HG02852 (cell line): ENCODE measurements at regions not wholly inside any gene's neighbourhood (a gene's known extent, or its start where the extent isn't known, plus 50 kb on each side); places are given as distances from the start of the nearest gene placed in this dataset.

Experiments
- ATAC-seq: cut with Tn5 transposase; IDR thresholded peaks from one replicate; pipeline ENCODE4 v1.9.1; 2021; ENCODE audit warnings: mild to moderate bottlenecking, moderate library complexity; ENCODE audit not compliant: unreplicated experiment

- no peak for ATAC-seq
These were observed 498.5 kb upstream of the TYRP1 start for GRCh38 chr9:12194731-12195130.

- no peak for ATAC-seq
These were observed 497.7 kb upstream of the TYRP1 start for GRCh38 chr9:12195456-12195855.

- ATAC-seq, result no peak
These were observed 488.7 kb upstream of the TYRP1 start for GRCh38 chr9:12204512-12204911.

- no peak for ATAC-seq
These were observed 480.3 kb upstream of the TYRP1 start for GRCh38 chr9:12212860-12213259.

- no peak for ATAC-seq
These were observed 471.7 kb upstream of the TYRP1 start for GRCh38 chr9:12221470-12221869.

- no peak for ATAC-seq
These were observed 468.7 kb upstream of the TYRP1 start for GRCh38 chr9:12224449-12224848.

GRCh38 chr9:12230708-12231107 is 462.5 kb upstream of the TYRP1 start:
- ATAC-seq, result no peak

GRCh38 chr9:12231832-12232231 is 461.4 kb upstream of the TYRP1 start:
- no peak for ATAC-seq

- ATAC-seq, result no peak
These were observed 460.3 kb upstream of the TYRP1 start for GRCh38 chr9:12232836-12233235.

- no peak for ATAC-seq
These were observed 439.2 kb upstream of the TYRP1 start for GRCh38 chr9:12253941-12254340.

- no peak for ATAC-seq
These were observed 426.4 kb upstream of the TYRP1 start for GRCh38 chr9:12266758-12267157.

GRCh38 chr9:12271421-12271891 is 421.7 kb upstream of the TYRP1 start:
- ATAC-seq, result no peak

GRCh38 chr9:12272471-12273120 is 420.6 kb upstream of the TYRP1 start:
- no peak for ATAC-seq

GRCh38 chr9:12274577-12274976 is 418.6 kb upstream of the TYRP1 start:
- no peak for ATAC-seq

GRCh38 chr9:12276505-12276904 is 416.7 kb upstream of the TYRP1 start:
- no peak for ATAC-seq

- ATAC-seq, result no peak
These were observed 403.5 kb upstream of the TYRP1 start for GRCh38 chr9:12289711-12290110.

- ATAC-seq, result no peak
These were observed 402.9 kb upstream of the TYRP1 start for GRCh38 chr9:12290166-12290869.

GRCh38 chr9:12305211-12305610 is 388.0 kb upstream of the TYRP1 start:
- ATAC-seq, result no peak

- no peak for ATAC-seq
These were observed 378.6 kb upstream of the TYRP1 start for GRCh38 chr9:12314589-12314988.

- no peak for ATAC-seq
These were observed 374.2 kb upstream of the TYRP1 start for GRCh38 chr9:12318732-12319685.

GRCh38 chr9:12329623-12329985 is 363.6 kb upstream of the TYRP1 start:
- ATAC-seq, result no peak
